ENCODE measurements at regions not wholly inside any gene's neighbourhood (a gene's known extent, or its start where the extent isn't known, plus 50 kb on each side); places are given as distances from the start of the nearest gene placed in this dataset.

- Histone ChIP-seq H2BK5ac (ENCODE audit: insufficient read length, low read length) (no peak overlapping the region), H3K14ac (ENCODE audit: insufficient read depth, low read length) (no peak overlapping the region), H3K56ac (ENCODE audit: insufficient read length, low read depth, low read length) (no peak overlapping the region), H3K79me2 (ENCODE audit: insufficient read depth, low read length) (no peaks in the 10 kb centered on the region), H2BK12ac (ENCODE audit: insufficient read length, low read depth, low read length) (no peak overlapping the region), H2AK5ac (ENCODE audit: insufficient read length, low read length) (no peak overlapping the region), H3K9me3 (ENCODE audit: control insufficient read depth, low read depth, low read length) (no peaks in the 10 kb centered on the region), H3K27me3 (ENCODE audit: insufficient read depth, low read length) (no peaks in the 10 kb centered on the region), H4K8ac (replicated peaks; ENCODE audit: insufficient read length, low read depth, low read length) (no peak overlapping the region), H2BK15ac (ENCODE audit: low read depth, low read length) (no peak overlapping the region), H3K4ac (ENCODE audit: low read depth, low read length) (no peak overlapping the region), H3T11ph (ENCODE audit: low read length) (no peak overlapping the region), H2BK20ac (ENCODE audit: low read depth, low read length, poor library complexity, severe bottlenecking) (no peak overlapping the region), H3K9ac (ENCODE audit: extremely low read depth, insufficient read length, low read length) (no peak overlapping the region), H2AFZ (ENCODE audit: low read length) (no peak overlapping the region), H4K91ac (ENCODE audit: insufficient read length, low read depth, low read length) (no peak overlapping the region), H3K4me1 (ENCODE audit: insufficient read depth, low read length) (no peaks in the 10 kb centered on the region), H3K18ac (ENCODE audit: insufficient read length, low read depth, low read length) (no peak overlapping the region), H4K20me1 (ENCODE audit: control insufficient read depth, insufficient read depth, insufficient read length) (no peaks in the 10 kb centered on the region), H4K5ac (ENCODE audit: insufficient read length, low read depth, low read length) (no peak overlapping the region), H3K79me1 (ENCODE audit: insufficient read depth, low read depth, low read length, poor library complexity, severe bottlenecking) (no peaks in the 10 kb centered on the region), H3K23me2 (ENCODE audit: insufficient read length, low read depth, low read length, poor library complexity, severe bottlenecking) (no peaks in the 10 kb centered on the region), H3K23ac (ENCODE audit: insufficient read length, low read depth, low read length) (no peak overlapping the region), H3K27ac (ENCODE audit: insufficient read length, low read depth, low read length) (no peak overlapping the region), H3K4me2 (ENCODE audit: insufficient read depth, insufficient read length, low read length) (no peak overlapping the region), H2BK120ac (ENCODE audit: low read depth, low read length, poor library complexity, severe bottlenecking) (no peak overlapping the region)
- no peak for TF ChIP-seq CTCF (conservative IDR thresholded peaks at IDR 0.05)
- Mint-ChIP-seq H3K27ac (peak overlapping the region in 1 of 3 experiments; percentile 20; a peak in 1 of 7 replicates), H3K4me3 (no peak overlapping the region), H3K27me3 (ENCODE audit: low read depth) (no peaks in the 10 kb centered on the region; the same call in 1 of the 2 replicates), H3K36me3 (ENCODE audit: insufficient read depth in 1 of 3, low read depth in 3 of 3) (peaks cover 4 to 15% (median 4%) of the 10 kb centered on the region in 3 experiments; a peak in 6 of 7 replicates), H3K9me3 (peaks cover 14 to 15% of the 10 kb centered on the region in 2 experiments), H3K4me1 (peaks cover 0 to 3% of the 10 kb centered on the region in 2 experiments; a peak in 2 of 4 replicates)
- DNase-seq = no peak
- no CpG with 5 or more reads among the region's 2 CpGs for WGBS (ENCODE audit: extremely low coverage, insufficient read length, low lambda C conversion rate)
Observed at GRCh38 chr6:15977050-15977449, 151.8 kb upstream of the MYLIP start.
